Suppressor macrophage treated with lipopolysaccharide for 4 hours (primary cell): ENCODE measurements at regions not wholly inside any gene's neighbourhood (a gene's known extent, or its start where the extent isn't known, plus 50 kb on each side); places are given as distances from the start of the nearest gene placed in this dataset.

Experiments
- DNase-seq: peaks from one replicate; pipeline ENCODE4 v3.0.0-alpha.2; 2020

DNA sequence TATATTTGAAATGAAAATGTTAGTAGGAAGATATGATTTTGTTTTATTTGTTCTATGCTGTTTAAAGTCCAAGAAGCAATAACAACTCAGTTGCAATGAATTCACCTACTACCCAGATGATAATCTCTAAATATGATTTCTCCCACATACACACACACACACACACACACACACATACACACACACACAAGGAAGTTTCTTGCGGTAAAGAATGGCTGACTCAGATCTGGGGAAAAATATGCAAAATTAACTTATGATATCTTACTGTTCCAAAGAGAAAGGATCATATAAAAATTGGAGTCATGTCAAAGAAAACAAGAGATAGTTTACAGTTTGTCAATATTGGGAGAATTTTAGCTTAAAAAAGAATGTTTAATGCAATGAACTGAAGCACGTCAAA lies 456.7 kb downstream of the SLC16A7 start:
- DNase-seq, result no peak

GRCh38 chr12:60059180-60059579 lies 463.4 kb downstream of the SLC16A7 start:
- DNase-seq, result no peak

DNA sequence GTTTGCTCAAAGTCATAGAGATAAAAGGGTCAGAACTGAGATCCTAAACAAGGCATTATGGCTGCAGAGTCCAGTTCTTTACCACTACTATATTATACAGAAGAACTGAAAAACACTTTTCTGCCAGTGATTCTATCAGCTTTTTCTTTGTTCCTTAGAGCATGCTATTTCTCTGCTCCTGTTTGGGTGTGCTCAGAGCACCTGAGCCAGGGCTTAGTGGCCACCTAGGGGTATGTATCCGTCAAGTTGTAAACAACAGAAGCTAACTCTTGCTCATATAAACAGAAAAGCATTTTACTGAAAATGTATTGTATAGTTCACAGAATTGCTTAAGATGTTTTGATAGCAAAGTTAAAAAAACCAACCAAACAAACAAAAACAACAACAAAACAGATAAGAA lies 470.8 kb downstream of the SLC16A7 start:
- DNase-seq, result no peak

DNA sequence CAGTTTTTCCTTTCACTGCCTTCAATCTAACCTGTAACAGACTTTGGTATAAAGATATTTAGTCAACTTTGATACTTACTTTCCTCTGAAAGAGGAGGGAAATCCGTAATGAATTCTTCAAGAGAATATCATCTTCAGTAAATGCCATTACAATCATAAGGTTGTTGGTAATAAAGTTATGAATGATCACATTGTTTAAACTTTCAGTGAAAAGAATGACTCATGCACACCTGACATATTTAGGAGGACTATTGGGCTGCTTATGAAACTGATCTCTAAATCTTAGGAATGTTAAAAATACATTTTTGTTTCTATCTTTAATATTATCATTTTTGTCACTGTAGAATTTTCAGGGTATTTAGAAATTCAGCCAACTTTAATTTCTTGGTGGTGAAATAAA lies 474.7 kb downstream of the SLC16A7 start:
- DNase-seq, result no peak

GRCh38 chr12:60071759-60072191 lies 475.9 kb downstream of the SLC16A7 start:
- no peak for DNase-seq

GRCh38 chr12:60072911-60073310 lies 477.1 kb downstream of the SLC16A7 start:
- no peak for DNase-seq

DNA sequence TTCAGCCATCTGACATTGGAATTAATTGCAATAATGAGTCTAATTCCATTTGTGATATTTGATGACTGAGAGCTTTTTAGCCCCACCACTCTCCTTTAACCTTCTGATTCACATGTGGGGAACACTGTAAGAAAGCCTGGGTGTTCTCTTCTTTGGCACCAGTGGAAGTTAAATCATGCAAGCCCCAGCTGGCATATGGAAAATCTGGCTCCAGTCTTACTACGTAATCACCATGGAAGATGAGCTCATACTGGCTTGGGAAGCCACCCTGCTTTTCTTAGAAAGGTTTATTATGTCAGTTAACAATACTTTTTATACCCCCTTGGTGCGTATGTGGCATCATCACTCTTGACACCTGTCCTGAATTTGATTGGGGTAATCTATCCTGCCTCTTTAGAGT lies 479.3 kb downstream of the SLC16A7 start:
- no peak for DNase-seq

GRCh38 chr12:60078026-60078425 lies 482.2 kb downstream of the SLC16A7 start:
- DNase-seq, result no peak

DNA sequence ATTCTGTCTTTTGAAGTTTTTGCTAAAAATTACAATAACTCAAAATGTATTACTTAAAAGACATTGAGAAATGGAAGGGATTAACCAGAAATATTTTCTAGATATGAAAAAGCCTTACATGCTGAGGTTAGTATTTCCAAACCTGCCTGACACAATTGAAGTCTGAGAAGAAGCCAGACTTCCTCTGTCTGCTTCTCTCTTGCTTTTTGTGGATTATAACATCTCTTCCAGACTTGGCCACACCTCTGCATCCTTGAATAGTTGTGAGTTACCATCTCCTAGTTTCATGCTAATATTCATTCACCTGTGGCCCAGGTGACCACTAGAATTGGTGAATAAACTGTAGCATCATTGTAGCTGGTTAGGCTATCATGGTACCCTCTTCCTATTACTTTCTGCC lies 497.6 kb downstream of the SLC16A7 start:
- DNase-seq, result no peak

DNA sequence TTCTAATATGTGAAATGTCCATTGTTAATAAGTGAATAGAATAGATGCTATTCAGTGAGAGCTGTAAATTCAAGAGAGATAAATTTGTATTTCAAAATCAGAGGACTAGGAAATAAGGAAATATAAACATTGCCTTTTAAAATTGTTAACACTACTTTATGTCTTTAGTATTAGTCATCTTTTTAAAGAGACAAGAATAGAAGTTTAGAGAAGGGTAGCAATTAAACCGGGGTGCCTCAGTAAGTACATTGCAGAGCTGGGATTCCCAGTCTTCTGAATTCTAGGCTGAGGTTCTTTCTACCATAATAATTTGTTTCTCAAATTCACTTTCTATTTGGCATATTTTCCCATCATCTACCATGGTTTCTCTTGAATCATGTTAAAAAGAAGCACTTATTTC lies 498.6 kb downstream of the SLC16A7 start:
- DNase-seq, result no peak

GRCh38 chr12:60096727-60097126 lies 500.9 kb downstream of the SLC16A7 start:
- DNase-seq, result no peak

- DNase-seq, result no peak
These were observed 504.3 kb downstream of the SLC16A7 start for GRCh38 chr12:60100160-60100559.

DNA sequence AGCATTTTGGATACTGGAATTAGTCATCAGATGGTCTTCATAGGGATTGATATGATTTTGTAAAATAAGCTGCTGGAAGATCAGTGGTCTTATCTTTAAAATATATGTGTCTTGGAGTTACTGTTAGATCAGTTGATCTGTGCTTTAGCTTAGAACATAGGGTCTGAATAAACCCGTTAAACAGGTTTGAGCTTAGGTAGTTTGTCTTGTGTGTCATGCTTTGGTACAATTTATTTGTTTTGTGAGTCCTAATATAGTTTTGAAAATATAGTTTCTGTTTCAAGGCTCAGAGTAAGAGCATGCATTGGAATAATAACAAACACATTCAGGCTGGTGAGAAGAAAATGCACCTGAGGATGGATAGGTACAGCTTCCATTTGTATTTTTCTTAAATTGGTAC lies 505.0 kb downstream of the SLC16A7 start:
- DNase-seq, result no peak

DNA sequence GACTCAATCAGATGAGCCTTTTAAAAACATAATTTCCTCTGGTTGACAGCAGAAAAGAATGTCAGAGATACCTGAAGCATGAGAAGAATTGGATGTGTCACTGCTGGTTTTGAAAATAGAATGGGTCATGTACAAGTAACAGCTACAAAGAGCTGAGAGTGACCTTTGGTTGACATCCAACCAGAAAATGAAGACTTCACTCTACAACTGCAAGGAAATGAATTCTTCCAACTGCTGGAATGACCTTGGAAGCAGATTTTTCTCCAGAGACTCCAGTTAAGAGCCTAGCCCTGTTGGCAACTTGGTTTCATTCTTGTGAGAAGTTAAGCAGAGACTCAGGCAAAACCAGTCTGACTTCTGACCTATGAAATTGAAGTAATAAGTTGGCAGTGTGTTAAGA lies 505.9 kb downstream of the SLC16A7 start:
- DNase-seq, result no peak

DNA sequence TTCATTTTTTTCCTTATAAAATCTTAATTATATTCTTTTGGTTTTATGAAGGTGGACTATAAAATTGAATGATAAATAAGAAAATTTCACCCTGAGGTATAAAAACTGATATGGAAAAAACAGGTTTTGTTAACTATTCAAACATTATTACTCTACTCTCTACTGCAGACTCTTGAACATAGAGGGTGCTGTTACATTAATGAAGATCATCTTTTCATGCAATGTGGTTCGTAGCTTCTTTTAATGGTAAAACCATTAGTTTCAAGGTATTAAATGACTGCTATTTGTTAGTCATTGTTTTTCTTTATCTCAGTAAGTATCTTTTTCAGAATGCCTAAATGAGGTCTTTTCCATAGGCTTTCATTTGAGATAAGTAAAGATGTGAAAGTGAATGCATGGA lies 510.4 kb downstream of the SLC16A7 start:
- no peak for DNase-seq

DNA sequence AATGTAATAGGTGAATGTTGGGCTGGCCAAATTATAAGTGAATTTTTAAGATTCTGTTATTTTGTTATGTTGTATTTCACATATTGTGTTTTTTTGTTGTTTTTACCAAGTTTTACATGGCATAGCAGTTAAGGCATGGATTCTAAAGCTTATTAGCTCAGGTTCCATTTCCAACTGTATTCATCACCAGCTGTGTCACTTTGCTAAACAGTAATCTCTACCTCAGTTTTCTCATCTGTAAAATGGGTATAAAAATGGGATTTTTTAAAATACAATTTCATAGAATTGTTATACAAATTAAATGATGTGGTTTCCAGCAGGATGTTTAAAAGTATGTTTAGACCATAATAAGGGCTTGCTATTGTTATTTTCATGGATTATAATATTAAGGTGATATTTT lies 512.2 kb downstream of the SLC16A7 start:
- no peak for DNase-seq

GRCh38 chr12:60112063-60112462 lies 516.2 kb downstream of the SLC16A7 start:
- DNase-seq, result no peak

GRCh38 chr12:60112763-60113162 lies 516.9 kb downstream of the SLC16A7 start:
- DNase-seq, result no peak

DNA sequence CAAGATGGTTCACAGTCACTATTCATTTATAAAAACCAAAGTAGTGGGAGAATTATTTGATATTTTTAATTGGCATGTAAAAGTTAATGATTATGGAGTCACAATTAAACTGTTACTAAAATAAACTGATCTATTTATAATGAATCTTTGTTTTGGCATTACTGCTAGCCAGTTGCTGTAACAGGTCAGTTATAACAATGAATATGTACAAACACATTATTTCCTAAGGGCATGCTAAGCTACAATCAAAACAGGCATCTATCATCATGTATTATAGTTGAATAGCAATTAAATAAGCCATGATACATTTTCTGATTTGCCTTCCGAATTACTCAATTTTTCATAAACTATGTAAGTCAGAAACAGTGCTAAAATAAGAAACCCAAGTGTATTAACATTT lies 518.3 kb downstream of the SLC16A7 start:
- no peak for DNase-seq

DNA sequence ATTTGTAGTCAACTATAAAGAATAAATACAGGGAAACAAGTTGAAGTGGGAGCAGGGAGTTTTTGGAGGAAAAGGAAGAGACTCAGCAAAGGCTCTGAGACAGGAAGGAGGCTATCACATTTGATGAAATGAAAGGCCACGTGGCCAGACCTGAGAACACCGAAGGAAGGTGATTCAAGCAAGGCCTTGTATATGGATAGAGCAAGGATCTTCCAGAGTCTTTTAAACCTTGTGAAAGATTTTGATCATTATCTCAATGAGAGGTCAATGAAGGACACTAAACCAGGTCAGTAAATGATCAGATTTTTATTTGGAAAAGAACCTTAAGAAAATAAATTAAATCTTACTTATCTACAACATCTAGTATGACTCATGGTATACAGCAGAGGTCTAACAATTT lies 523.5 kb downstream of the SLC16A7 start:
- DNase-seq, result no peak

GRCh38 chr12:60120199-60120598 lies 524.4 kb downstream of the SLC16A7 start:
- DNase-seq, result no peak

- no peak for DNase-seq
These were observed 527.7 kb downstream of the SLC16A7 start for GRCh38 chr12:60123557-60123956.

GRCh38 chr12:60137513-60137912 lies 541.7 kb downstream of the SLC16A7 start:
- DNase-seq, result no peak

- no peak for DNase-seq
These were observed 542.7 kb downstream of the SLC16A7 start for GRCh38 chr12:60138526-60138925.

- DNase-seq, result no peak
These were observed 548.6 kb downstream of the SLC16A7 start for GRCh38 chr12:60144395-60144794.

GRCh38 chr12:60148109-60148508 lies 552.3 kb downstream of the SLC16A7 start:
- DNase-seq, result no peak
